Pulmonary artery endothelial cell (primary cell): ENCODE measurements at regions not wholly inside any gene's neighbourhood (a gene's known extent, or its start where the extent isn't known, plus 50 kb on each side); places are given as distances from the start of the nearest gene placed in this dataset.

Experiments used
- DNase-seq: peaks from one replicate; pipeline ENCODE4 v3.0.0-alpha.2; 2011; ENCODE audit warnings: low read depth, low spot score

GRCh38 chr2:234641086-234641485, 144.2 kb upstream of the ARL4C start:
- no peak for DNase-seq

GRCh38 chr2:234640657-234641056, 143.8 kb upstream of the ARL4C start:
- no peak for DNase-seq

GRCh38 chr2:234638966-234639365, 142.1 kb upstream of the ARL4C start:
- DNase-seq: no peak

GRCh38 chr2:234635284-234635683, 138.4 kb upstream of the ARL4C start:
- no peak for DNase-seq

- DNase-seq: no peak
Measured at GRCh38 chr2:234633581-234634230, 136.8 kb upstream of the ARL4C start.

- DNase-seq: no peak
Measured at GRCh38 chr2:234632527-234633391, 135.9 kb upstream of the ARL4C start.

GRCh38 chr2:234631646-234632514, 135.0 kb upstream of the ARL4C start:
- no peak for DNase-seq

- no peak for DNase-seq
Measured at GRCh38 chr2:234630801-234631261, 133.9 kb upstream of the ARL4C start.

GRCh38 chr2:234629596-234629995, 132.7 kb upstream of the ARL4C start:
- no peak for DNase-seq

- DNase-seq: no peak
Measured at GRCh38 chr2:234628953-234629352, 132.1 kb upstream of the ARL4C start.

GRCh38 chr2:234627308-234627707, 130.4 kb upstream of the ARL4C start:
- DNase-seq: no peak

GRCh38 chr2:234626566-234627130, 129.8 kb upstream of the ARL4C start:
- no peak for DNase-seq

- no peak for DNase-seq
Measured at GRCh38 chr2:234625626-234626250, 128.9 kb upstream of the ARL4C start.

GRCh38 chr2:234623521-234623991, 126.7 kb upstream of the ARL4C start:
- no peak for DNase-seq

GRCh38 chr2:234621120-234621519, 124.2 kb upstream of the ARL4C start:
- DNase-seq: no peak

- peak; percentile 43 for DNase-seq
Measured at GRCh38 chr2:234620018-234620417, 123.1 kb upstream of the ARL4C start.

GRCh38 chr2:234615643-234616356, 118.9 kb upstream of the ARL4C start:
- no peak for DNase-seq

GRCh38 chr2:234611209-234611608, 114.3 kb upstream of the ARL4C start:
- no peak for DNase-seq

GRCh38 chr2:234608946-234609345, 112.1 kb upstream of the ARL4C start:
- DNase-seq: no peak

- no peak for DNase-seq
Measured at GRCh38 chr2:234607691-234608090, 110.8 kb upstream of the ARL4C start.
